ENCODE measurements at regions not wholly inside any gene's neighbourhood (a gene's known extent, or its start where the extent isn't known, plus 50 kb on each side); places are given as distances from the start of the nearest gene placed in this dataset.

DNA sequence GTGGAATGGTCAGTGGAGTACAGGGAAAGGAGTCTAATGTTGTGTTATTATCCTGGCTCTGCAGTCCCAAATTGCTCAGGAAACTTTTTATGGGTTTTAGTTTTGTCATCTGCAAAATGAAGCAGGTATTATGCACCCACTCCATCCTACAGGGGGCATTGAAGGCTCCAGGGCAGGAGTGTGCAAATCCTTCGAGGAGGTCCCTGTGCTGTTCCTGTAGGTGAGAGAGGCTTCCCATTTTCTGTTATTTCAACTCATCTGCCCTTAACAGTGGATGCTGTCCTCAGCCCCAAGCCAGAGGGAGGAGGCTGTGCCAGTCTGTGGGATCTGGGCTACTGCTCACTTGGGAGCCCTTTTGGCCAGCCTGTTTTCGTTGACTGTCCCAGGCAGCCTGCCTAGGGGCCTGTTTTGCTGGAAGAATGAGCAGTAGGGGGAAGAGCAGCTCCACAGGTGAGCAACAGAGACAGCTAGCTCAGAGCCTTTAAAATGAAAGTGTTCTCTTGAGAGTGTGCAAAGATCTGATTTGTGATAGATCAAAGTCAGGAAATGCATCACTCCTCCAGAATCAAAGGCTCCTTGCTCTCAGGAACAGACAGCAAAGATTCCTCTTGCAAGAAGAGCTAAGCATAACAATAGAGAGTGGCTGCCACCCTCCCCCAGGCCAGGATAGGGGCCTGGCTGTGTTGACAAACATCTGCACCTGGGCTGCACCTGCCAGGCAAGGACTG is 317.6 kb upstream of the PROX1 start:
- TF ChIP-seq, protein P1, sequence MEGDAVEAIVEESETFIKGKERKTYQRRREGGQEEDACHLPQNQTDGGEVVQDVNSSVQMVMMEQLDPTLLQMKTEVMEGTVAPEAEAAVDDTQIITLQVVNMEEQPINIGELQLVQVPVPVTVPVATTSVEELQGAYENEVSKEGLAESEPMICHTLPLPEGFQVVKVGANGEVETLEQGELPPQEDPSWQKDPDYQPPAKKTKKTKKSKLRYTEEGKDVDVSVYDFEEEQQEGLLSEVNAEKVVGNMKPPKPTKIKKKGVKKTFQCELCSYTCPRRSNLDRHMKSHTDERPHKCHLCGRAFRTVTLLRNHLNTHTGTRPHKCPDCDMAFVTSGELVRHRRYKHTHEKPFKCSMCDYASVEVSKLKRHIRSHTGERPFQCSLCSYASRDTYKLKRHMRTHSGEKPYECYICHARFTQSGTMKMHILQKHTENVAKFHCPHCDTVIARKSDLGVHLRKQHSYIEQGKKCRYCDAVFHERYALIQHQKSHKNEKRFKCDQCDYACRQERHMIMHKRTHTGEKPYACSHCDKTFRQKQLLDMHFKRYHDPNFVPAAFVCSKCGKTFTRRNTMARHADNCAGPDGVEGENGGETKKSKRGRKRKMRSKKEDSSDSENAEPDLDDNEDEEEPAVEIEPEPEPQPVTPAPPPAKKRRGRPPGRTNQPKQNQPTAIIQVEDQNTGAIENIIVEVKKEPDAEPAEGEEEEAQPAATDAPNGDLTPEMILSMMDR (IDR thresholded peaks at IDR 0.05 in 4 of 5, conservative IDR thresholded peaks at IDR 0.05 in 1 of 5), result no peak
- TF ChIP-seq POLR2A (IDR thresholded peaks at IDR 0.05), result no peak
